ENCODE measurements at regions not wholly inside any gene's neighbourhood (a gene's known extent, or its start where the extent isn't known, plus 50 kb on each side); places are given as distances from the start of the nearest gene placed in this dataset.

DNA sequence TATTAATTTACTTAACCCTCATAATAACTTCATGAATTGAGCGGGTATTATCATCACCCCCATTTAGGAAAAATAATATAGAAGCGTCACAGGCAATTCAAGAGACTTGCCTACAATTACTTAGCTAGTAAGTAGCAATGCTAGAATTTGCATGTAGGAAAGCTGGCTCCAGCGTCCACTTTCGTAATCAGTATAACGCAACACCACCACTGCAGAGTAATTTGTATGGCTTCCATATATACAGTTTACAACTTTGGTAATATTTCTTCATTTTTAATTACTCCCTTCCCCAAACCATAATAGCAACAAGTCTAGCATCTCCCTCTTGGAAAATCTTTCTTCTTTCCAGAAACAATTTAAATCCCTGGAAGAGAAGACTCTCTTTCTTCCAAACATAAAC, 89.9 kb upstream of the OR5AK2 start:
- no peak for TF ChIP-seq GATA1 (IDR thresholded peaks at IDR 0.05; ENCODE audit: low read depth, low read length)
- DNase-seq = no peak

DNA sequence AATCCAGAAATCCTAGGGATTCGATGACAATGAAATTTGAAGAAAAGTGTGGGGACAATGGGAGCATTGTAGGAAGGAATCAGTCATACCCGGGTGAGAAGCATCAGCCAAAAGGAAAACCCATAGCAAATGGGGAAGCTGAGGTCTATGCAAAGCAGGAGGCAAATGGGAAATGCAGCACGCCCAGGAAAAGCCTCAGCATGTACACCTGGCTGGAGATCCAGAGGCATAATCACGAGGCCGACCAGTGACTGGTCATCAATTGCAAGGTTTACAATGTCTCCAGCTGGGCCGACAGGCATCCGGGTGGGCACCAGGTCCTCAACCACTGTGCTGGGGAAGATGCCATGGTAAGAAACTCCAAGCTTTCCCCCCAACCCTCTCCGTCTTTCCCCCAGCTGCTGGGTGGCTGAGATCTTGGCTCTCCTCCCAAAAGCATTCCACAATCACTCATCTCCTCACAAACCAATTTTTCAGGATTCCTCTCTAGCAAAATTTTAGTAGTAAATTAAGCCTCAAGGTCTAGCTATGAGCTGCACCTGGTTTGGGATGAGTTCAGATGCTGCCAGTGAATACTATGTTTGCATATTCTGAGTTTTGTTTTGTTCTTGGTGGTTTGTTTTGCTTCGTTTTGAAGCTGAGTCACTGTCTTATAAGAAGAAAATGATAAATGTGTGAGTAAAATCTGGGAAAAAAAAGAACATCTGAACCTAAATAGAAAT, 98.0 kb upstream of the OR5AK2 start:
- TF ChIP-seq POLR2A (IDR thresholded peaks at IDR 0.05; ENCODE audit: low read length) = no peak
- TF ChIP-seq GATA1 (IDR thresholded peaks at IDR 0.05; ENCODE audit: low read depth, low read length) = no peak
- DNase-seq = no peak

DNA sequence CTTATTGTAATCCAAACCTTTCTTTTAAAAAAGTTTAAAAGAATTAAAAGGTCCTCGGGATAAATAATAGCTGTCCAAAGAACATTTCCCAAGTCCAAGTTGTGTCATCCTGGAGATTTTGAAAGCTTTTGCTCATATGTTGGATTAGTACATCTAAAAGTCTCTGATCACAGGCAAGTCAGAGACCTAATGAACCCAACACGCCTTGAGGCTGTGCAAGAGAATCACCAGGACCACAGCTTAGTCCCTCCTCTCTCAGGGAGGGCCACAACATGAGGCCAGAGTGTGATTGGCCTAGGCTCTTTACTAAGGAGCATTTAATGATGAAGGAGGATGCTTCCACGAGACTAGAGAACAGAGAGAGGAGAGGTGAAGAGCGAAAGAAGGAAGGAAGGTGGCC, 98.7 kb upstream of the OR5AK2 start:
- TF ChIP-seq POLR2A (IDR thresholded peaks at IDR 0.05; ENCODE audit: low read length) = no peak
- no peak for TF ChIP-seq GATA1 (IDR thresholded peaks at IDR 0.05; ENCODE audit: low read depth, low read length)
- no peak for DNase-seq

DNA sequence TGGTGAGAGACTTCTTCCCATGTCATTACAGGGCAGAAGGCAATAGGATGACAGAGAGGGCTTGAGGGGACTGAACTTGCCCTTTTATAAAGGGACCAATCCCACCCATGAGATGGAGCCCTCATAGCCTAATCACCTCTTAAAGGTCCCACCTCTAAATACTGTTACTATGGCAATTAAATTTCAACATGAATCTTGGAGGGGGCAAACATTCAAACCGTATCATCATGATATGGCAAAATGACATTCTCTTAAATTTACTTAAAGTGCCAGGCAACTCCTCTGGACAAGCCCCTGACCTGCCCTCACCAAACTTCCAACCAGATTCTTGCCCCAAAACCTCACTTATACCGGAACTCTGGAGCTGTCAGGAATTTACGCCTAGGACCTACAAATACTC, 100.8 kb upstream of the OR5AK2 start:
- no peak for TF ChIP-seq GATA1 (IDR thresholded peaks at IDR 0.05; ENCODE audit: low read depth, low read length)
- TF ChIP-seq POLR2A (IDR thresholded peaks at IDR 0.05; ENCODE audit: low read length) = no peak
- no peak for DNase-seq

DNA sequence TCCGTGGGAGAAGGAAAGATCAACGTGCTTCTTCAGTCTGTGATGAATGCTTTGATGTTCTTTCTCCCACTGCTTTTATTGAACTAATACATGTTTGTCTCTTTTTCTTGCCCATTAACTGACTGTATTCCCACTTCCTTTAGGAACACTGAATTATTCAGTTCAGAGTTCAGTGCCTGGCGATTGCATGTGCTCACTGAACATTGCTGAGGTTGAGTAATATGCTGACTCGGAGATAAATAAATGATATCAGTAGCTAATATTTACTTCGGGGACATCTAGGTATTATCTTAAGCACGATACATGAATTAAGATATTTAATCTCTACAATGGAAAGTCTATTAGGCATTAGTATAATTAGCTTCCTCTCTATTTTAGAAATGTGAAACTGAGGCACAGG, 102.3 kb upstream of the OR5AK2 start:
- no peak for DNase-seq
- no peak for TF ChIP-seq GATA1 (IDR thresholded peaks at IDR 0.05; ENCODE audit: low read depth, low read length)

DNA sequence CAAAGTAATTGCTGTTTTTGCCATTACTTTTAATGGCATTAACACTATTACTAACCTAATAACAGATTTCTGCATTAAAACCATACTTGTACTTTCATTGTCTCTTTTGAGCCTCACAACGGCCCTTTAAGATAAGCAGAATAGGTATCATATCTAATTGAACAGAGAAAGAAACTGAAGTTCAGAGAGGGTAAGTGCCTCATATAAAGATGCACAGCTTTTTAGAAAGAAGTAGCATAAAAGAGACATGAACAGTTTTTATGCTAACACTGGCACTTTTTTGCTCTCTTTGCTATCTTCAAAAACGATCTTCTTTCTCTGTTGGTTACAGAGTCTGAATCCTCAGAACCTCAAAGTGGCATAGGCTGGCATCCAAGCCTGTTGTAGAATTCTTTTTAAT, 102.9 kb upstream of the OR5AK2 start:
- no peak for DNase-seq
- TF ChIP-seq POLR2A (IDR thresholded peaks at IDR 0.05; ENCODE audit: low read length) = no peak
- no peak for TF ChIP-seq GATA1 (IDR thresholded peaks at IDR 0.05; ENCODE audit: low read depth, low read length)

DNA sequence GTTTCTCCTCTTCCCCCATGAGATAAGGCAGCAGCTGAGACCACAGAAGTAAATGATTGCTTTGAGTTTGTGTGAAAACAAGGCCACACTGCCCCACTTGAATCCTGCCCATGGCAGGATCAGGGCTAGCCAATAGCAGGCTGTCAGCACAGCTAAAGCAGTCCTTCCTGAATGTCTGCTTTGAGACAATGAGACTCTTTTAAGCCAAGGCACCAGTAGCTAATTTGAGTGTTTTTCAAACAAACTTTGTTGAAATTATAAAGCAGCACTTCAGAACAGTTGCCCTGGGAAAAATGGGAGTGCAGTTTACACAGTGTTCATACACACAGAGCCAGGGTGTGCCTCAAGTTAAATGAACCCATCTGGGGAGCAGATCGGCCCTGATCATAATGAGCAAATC, 103.5 kb upstream of the OR5AK2 start:
- TF ChIP-seq POLR2A (IDR thresholded peaks at IDR 0.05; ENCODE audit: low read length) (no peak), GATA1 (IDR thresholded peaks at IDR 0.05; ENCODE audit: low read depth, low read length) (no peak)
- no peak for DNase-seq

DNA sequence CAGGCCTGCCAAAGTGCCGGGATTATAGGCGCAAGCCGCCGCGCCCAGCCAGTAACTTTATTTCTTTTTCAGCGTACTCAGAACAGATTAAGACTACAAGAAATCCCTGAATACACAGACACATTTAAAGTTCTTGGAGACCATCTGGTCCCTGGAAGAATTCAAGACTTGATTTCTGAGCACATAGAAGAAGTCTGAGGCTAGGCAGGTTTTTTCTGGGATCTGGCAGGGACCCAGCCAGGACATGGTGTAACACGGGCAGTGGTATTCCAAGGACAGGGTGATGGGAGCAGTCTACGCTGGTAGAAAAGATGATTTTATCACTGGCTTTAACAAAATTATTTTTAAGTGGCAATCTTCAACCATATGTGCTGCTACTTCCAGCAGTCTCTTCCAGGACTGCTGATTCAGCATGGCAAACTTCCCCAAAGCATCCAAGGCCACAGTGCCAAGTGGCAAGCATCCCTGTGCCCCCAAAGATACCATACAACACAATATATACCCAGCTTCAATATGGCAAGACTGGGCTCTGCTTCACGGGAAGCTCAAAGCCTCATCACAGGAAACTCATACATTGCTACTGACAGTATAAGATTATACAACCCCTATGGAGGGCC, 105.2 kb upstream of the OR5AK2 start:
- TF ChIP-seq POLR2A (IDR thresholded peaks at IDR 0.05; ENCODE audit: low read length) (no peak), GATA1 (IDR thresholded peaks at IDR 0.05; ENCODE audit: low read depth, low read length) (no peak)
- DNase-seq = no peak

DNA sequence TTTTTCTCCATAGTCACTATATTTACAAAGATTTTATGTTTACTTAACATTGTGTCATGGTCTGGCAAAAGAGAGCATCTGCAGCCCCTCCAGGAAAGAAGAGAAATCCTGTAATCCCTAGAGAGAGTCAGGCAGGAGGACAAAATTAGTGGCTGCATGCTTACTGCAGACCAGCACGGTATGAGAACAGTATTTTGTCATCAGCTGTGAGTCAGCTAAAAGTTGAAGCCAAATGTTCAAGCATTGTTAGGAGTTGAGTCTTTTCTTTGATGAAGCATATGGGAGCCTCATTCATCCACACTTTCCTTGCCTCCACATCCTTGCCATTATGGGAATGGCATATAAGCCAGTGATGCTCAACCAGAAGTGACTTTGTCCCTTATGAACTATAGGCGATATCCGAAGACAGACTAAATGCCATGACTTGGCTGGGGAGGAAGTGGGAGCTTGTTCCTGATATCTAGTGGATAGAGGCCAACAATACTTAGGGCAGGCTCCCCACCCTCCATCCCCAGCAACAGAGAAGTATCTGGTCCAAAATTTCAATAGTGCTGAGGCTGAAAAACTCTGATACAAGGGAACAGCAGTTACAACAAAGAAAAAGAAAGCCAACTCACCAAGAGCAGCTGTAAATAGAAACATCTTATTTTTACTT, 112.0 kb upstream of the OR5AK2 start:
- DNase-seq = no peak
- TF ChIP-seq GATA1 (IDR thresholded peaks at IDR 0.05; ENCODE audit: low read depth, low read length) (no peak), POLR2A (IDR thresholded peaks at IDR 0.05; ENCODE audit: low read length) (no peak)

DNA sequence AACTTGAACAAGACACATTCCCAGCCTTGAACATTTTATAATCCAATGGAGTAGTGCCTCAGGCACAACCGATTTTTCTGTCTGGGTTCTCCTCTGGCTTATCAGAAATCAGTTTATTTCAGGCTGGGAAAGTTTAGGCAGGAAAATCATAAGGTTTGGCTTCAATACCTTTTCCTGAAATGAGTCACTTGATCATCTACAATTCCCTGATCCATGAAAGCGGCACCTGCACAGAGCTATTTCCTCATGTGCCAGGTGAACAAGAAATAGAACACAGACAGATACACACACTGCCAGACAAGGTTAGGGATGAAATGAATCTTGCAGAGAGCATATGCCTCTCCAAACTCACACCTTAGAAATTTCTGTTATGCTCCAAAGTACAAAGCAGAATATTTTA, 106.7 kb upstream of the OR9G4 start:
- TF ChIP-seq GATA1 (IDR thresholded peaks at IDR 0.05; ENCODE audit: low read depth, low read length) (no peak), POLR2A (IDR thresholded peaks at IDR 0.05; ENCODE audit: low read length) (no peak)

DNA sequence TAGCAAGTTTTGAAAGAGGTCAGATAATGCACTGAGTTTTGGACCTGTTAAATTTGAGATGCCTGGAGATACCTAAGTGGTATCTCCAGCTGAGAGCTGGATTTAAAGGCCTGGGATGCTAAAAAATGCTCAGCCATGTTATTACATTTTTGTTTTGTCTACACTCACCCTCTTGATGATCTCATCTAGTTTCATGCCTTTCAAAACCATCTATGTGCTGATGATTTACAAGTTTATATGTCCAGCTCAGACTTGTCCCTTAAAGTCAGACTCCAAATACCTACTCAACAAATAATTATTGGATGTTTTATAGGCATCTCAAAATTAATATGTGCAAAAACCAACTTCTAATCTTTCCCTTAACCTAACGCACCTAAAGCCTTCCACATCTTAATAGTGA, 103.6 kb upstream of the OR9G4 start:
- TF ChIP-seq POLR2A (IDR thresholded peaks at IDR 0.05; ENCODE audit: low read length) (no peak), GATA1 (IDR thresholded peaks at IDR 0.05; ENCODE audit: low read depth, low read length) (no peak)
- DNase-seq = no peak

More for the DNA sequence above, 106.7 kb upstream of the OR9G4 start:
- no peak for DNase-seq

DNA sequence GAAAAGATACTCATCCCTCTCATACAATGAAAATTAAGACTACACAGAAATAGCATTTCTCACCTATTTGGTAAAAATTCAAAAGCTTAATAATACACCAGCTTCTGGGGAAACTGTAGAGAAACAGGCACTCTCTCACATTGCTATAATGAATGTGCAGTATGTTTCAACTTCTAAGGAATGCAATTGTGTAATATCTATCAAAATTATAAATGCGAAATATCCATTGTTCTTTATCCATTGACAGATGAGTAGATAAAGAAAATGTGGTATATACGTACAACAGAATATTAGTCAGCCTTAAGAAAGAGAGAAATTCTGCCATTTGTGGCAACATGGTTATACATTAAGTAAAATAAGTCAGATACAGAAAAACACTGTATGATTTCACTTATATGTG, 101.4 kb upstream of the OR9G4 start:
- DNase-seq = no peak
- no peak for TF ChIP-seq GATA1 (IDR thresholded peaks at IDR 0.05; ENCODE audit: low read depth, low read length)
- no peak for TF ChIP-seq POLR2A (IDR thresholded peaks at IDR 0.05; ENCODE audit: low read length)

DNA sequence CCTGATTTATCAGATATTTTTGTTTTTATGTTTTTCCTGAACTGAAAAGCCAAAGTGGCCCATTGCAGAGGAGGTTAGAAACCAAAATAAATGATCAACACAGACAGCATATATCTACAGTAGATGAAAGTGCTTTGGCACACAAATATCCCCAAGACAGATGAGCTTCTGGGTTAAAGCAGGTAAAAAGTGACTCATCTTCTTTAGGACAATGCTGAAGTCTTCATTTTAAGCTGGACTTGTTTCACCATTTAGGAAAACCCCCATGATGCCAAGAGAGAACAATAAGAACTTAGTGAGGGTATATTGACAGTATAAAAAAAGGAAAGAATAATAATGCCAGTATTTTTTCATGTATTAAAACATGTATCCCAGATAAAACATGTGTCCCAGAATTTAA, 100.8 kb upstream of the OR9G4 start:
- TF ChIP-seq GATA1 (IDR thresholded peaks at IDR 0.05; ENCODE audit: low read depth, low read length) (no peak), POLR2A (IDR thresholded peaks at IDR 0.05; ENCODE audit: low read length) (no peak)
- no peak for DNase-seq

DNA sequence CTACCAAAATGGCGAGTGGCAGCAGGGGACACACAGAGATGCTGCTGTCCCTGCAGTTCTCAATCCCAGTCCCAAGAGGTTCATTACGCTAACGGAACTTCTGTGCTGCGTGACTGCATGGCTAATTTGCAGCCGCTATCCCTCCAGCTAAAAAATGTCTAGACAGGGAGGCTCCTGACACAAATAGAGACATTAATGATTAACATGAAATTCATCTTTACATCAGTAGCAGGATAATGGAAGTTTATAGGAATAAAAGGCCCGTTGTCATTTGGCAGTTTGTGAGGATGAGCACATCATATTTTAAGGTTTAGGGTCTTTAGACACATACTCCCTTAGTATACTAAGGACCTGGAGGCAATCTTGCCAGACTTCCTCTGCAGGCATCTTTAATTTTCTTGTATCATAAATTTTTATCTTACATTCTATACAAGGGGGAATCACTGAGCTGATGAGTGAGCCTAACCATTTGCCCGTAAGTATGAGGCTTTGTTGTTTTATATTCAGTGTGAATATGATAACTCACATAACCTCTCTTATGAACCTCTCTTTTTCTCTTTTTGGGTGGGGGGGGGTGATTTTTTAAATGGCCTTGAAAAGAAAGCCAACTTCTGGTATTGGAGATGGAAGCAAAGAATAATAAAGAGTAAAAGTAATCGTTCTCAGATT, 99.8 kb upstream of the OR9G4 start:
- TF ChIP-seq POLR2A (IDR thresholded peaks at IDR 0.05; ENCODE audit: low read length) (no peak), GATA1 (IDR thresholded peaks at IDR 0.05; ENCODE audit: low read depth, low read length) (no peak)
- no peak for DNase-seq

Data from erythroblast (primary cell).